GM12878 (cell line): ENCODE measurements at regions not wholly inside any gene's neighbourhood (a gene's known extent, or its start where the extent isn't known, plus 50 kb on each side); places are given as distances from the start of the nearest gene placed in this dataset.

ENCODE experiments used
- ATAC-seq: fragments of 200-7000 bp; cut with Tn5 transposase; 3 replicates; pipeline ENCODE4 v1.9.1; 2020; ENCODE audit warnings: mild to moderate bottlenecking, moderate library complexity
- BruUV-seq: library from RNA; stranded (reverse); fragments of 400-500 nt; replicated peaks from 2 replicates; lab custom pipeline; 2021; lab: Mats Ljungman, UMichigan
- CTCF ChIA-PET: fragments of 300-600 bp; sonication (Branson Sonifier 250); formaldehyde crosslinking; extraction: SDS; loops from one replicate; lab custom pipeline; 2021; ENCODE audit warnings: inconsistent platforms; lab: Yijun Ruan, JAX
- POLR2A ChIA-PET: fragments of 350-600 bp; formaldehyde crosslinking; extraction: SDS; loops from one replicate; lab custom pipeline; 2021; ENCODE audit warnings: inconsistent platforms; lab: Charles Lee
- RAD21 ChIA-PET: fragments of 300-600 bp; sonication (Branson Sonifier 250); formaldehyde crosslinking; loops from one replicate; lab custom pipeline; 2023; ENCODE audit warnings: antibody characterized with exemption; ENCODE audit not compliant: unreplicated experiment; lab: Charles Lee
- SMC1A ChIA-PET: fragments of 300-600 bp; sonication (Branson Sonifier 250); formaldehyde crosslinking; loops from one replicate; lab custom pipeline; 2023; ENCODE audit not compliant: unreplicated experiment, uncharacterized antibody; lab: Charles Lee
- DNase-seq: peaks from one replicate; pipeline ENCODE4 v3.0.0-alpha.2; 2011; ENCODE audit warnings: low read depth, low spot score
- FAIRE-seq: peaks from 3 replicates; lab custom pipeline; 2011; peaks lifted over from hg19 to GRCh38; lab: Jason Lieb, UNC
- H2AFZ ChIP-seq: 2 replicates; pipeline ENCODE4 v1.6.0; 2011; ENCODE audit warnings: low read depth, low read length, control low read depth; ENCODE audit not compliant: control insufficient read depth
- H3K27ac ChIP-seq: 2 replicates; pipeline ENCODE4 v1.5.1; 2011; ENCODE audit warnings: control low read depth; ENCODE audit not compliant: control insufficient read depth, insufficient read depth
- H3K27me3 ChIP-seq, 2 experiments: replicated peaks in 1 of 2; 2 replicates each; pipeline versions ENCODE4 v1.6.0 to v1.6.1; 2011; ENCODE audit warnings: low read length in 1 of 2; ENCODE audit not compliant: control insufficient read depth in 2 of 2, insufficient read depth in 2 of 2
- H3K36me3 ChIP-seq, 2 experiments: 2 replicates each; pipeline ENCODE4 v1.5.1; 2011; ENCODE audit warnings: low read length in 1 of 2; ENCODE audit not compliant: control insufficient read depth in 2 of 2, insufficient read depth in 2 of 2
- H3K4me1 ChIP-seq: 2 replicates; pipeline ENCODE4 v1.6.1; 2011; ENCODE audit warnings: mild to moderate bottlenecking, low read length, moderate library complexity, mixed read lengths; ENCODE audit not compliant: control insufficient read depth, insufficient read depth
- H3K4me2 ChIP-seq: 2 replicates; pipeline ENCODE4 v1.6.0; 2011; ENCODE audit warnings: control low read depth; ENCODE audit not compliant: control insufficient read depth, insufficient read depth
- H3K4me3 ChIP-seq: fragments of 200-600 bp; sonication (generic); 2 replicates; pipeline ENCODE4 v1.5.1; 2016
- H3K79me2 ChIP-seq: 2 replicates; pipeline ENCODE4 v1.6.0; 2011; ENCODE audit warnings: low read length; ENCODE audit not compliant: control insufficient read depth, insufficient read depth
- H3K9ac ChIP-seq: 2 replicates; pipeline ENCODE4 v1.8.0; 2011; ENCODE audit warnings: low read length, control low read depth, mixed read lengths; ENCODE audit not compliant: control insufficient read depth, insufficient read depth
- H3K9me3 ChIP-seq: replicated peaks from 3 replicates; pipeline ENCODE4 v1.5.1; 2011; ENCODE audit warnings: mild to moderate bottlenecking, low read length; ENCODE audit not compliant: control insufficient read depth, insufficient read depth
- H4K20me1 ChIP-seq: 2 replicates; pipeline ENCODE4 v1.6.0; 2011; ENCODE audit not compliant: control insufficient read depth, insufficient read depth
- ASH2L ChIP-seq: fragments of 300-600, 200-600 bp; sonication (generic); IDR thresholded peaks from 2 replicates; pipeline ENCODE4 v1.6.1; 2017; ENCODE audit warnings: low read depth, mild to moderate bottlenecking, borderline replicate concordance
- ATF7 ChIP-seq: fragments of 450-650 bp; IDR thresholded peaks from 2 replicates; pipeline ENCODE4 v1.6.1; 2016; ENCODE audit warnings: low read depth, mild to moderate bottlenecking
- BHLHE40 ChIP-seq, 2 experiments: fragments of 450-650 bp in 1 of 2; IDR thresholded peaks; 2 replicates each; pipeline ENCODE4 v1.6.1; 2011 to 2017; ENCODE audit warnings: low read depth in 2 of 2, borderline replicate concordance in 1 of 2, improper control_type of control experiment in 1 of 2, low read length in 1 of 2, mild to moderate bottlenecking in 1 of 2
- CBFB ChIP-seq: IDR thresholded peaks from 2 replicates; pipeline ENCODE4 v1.6.1; 2016; ENCODE audit warnings: antibody characterized with exemption, low read depth
- ETV6 ChIP-seq, 2 experiments: fragments of 450-650 bp in 1 of 2; IDR thresholded peaks in 1 of 2; conservative IDR thresholded peaks in 1 of 2; 2 replicates each; pipeline ENCODE4 v1.6.1; 2014; ENCODE audit warnings: antibody characterized with exemption in 1 of 2, borderline replicate concordance in 1 of 2, low read depth in 1 of 2, mild to moderate bottlenecking in 1 of 2, moderate library complexity in 1 of 2
- GATAD2B ChIP-seq: fragments of 450-650 bp; conservative IDR thresholded peaks from 2 replicates; pipeline ENCODE4 v1.6.1; 2017; ENCODE audit warnings: low read depth, mild to moderate bottlenecking, moderate library complexity
- IRF5 ChIP-seq: fragments of 450-650 bp; IDR thresholded peaks from 2 replicates; pipeline ENCODE4 v1.6.1; 2017; ENCODE audit warnings: borderline replicate concordance
- KDM1A ChIP-seq: fragments of 200-600 bp; sonication (generic); IDR thresholded peaks from 2 replicates; pipeline ENCODE4 v1.6.1; 2016; ENCODE audit warnings: borderline replicate concordance
- PAX5 ChIP-seq: IDR thresholded peaks from 2 replicates; pipeline ENCODE4 v1.6.1; 2011; ENCODE audit warnings: low read depth, low read length, borderline replicate concordance
- PAX8 ChIP-seq: fragments of 450-650 bp; IDR thresholded peaks from 2 replicates; pipeline ENCODE4 v1.6.1; 2017; ENCODE audit warnings: mild to moderate bottlenecking, moderate library complexity
- PBX3 ChIP-seq: IDR thresholded peaks from 2 replicates; pipeline ENCODE4 v1.6.1; 2011; ENCODE audit warnings: mild to moderate bottlenecking, low read depth, low read length, moderate library complexity; ENCODE audit not compliant: insufficient replicate concordance
- POLR2AphosphoS2 ChIP-seq: IDR thresholded peaks from 2 replicates; pipeline ENCODE4 v1.6.1; 2011; ENCODE audit warnings: low read depth, mild to moderate bottlenecking, low read length, improper control_type of control experiment, moderate library complexity
- RAD21 ChIP-seq: IDR thresholded peaks from 2 replicates; pipeline ENCODE4 v1.6.1; 2011; ENCODE audit warnings: mild to moderate bottlenecking, low read depth, low read length, moderate library complexity; ENCODE audit not compliant: insufficient read depth
- RAD51 ChIP-seq: fragments of 450-650 bp; IDR thresholded peaks from 2 replicates; pipeline ENCODE4 v1.6.1; 2016; ENCODE audit warnings: moderate library complexity, mild to moderate bottlenecking, inconsistent platforms
- RUNX3 ChIP-seq: IDR thresholded peaks from 2 replicates; pipeline ENCODE4 v1.6.1; 2012; ENCODE audit warnings: low read length, inconsistent platforms
- SP1 ChIP-seq: IDR thresholded peaks from one replicate; pipeline ENCODE4 v1.6.1; 2011; ENCODE audit warnings: low read depth, low read length
- SREBF2 ChIP-seq: IDR thresholded peaks from 2 replicates; pipeline ENCODE4 v1.6.1; 2012; ENCODE audit warnings: mild to moderate bottlenecking, low read length
- STAT1 ChIP-seq: fragments of 450-650 bp; conservative IDR thresholded peaks from 2 replicates; pipeline ENCODE4 v1.6.1; 2014; ENCODE audit warnings: antibody characterized with exemption, mild to moderate bottlenecking
- TAF1 ChIP-seq: IDR thresholded peaks from 2 replicates; pipeline ENCODE4 v1.6.1; 2011; ENCODE audit warnings: mild to moderate bottlenecking, low read depth, low read length, borderline replicate concordance
- ZNF217 ChIP-seq: fragments of 450-650 bp; IDR thresholded peaks from 2 replicates; pipeline ENCODE4 v1.6.1; 2017; ENCODE audit warnings: antibody characterized with exemption, mild to moderate bottlenecking
- WGBS: methylation state at CpG from one replicate; pipeline ENCODE4 v1.1.6; 2016; ENCODE audit warnings: low lambda C conversion rate; ENCODE audit not compliant: insufficient replicate concordance, insufficient coverage; ENCODE audit errors: missing lambda C conversion rate; 5-methylcytosine and 5-hydroxymethylcytosine counted together
- in situ Hi-C: fragments of 300-500 bp; cut with MboI; formaldehyde crosslinking; loops from 9 replicates; pipeline ENCODE4 v1.14.3; 2018; ENCODE audit warnings: mixed read lengths
- intact Hi-C: fragments of 100-400 bp; cut with micrococcal nuclease; formaldehyde crosslinking; loops from one replicate; pipeline ENCODE4 v1.14.2; 2022; ENCODE audit not compliant: unreplicated experiment

- Histone ChIP-seq H3K9ac (no peak overlapping the region), H3K9me3 (no peaks in the 10 kb centered on the region), H3K27ac (no peak overlapping the region), H2AFZ (no peak overlapping the region), H3K4me3 (no peak overlapping the region), H3K36me3 (no peaks in the 10 kb centered on the region), H4K20me1 (no peaks in the 10 kb centered on the region), H3K27me3 (no peaks in the 10 kb centered on the region), H3K4me2 (no peak overlapping the region), H3K4me1 (no peaks in the 10 kb centered on the region), H3K79me2 (no peaks in the 10 kb centered on the region)
- RAD21 ChIA-PET = no interaction called here
- ATAC-seq (no peak), DNase-seq (no peak), FAIRE-seq (no peak)
- TF ChIP-seq PAX5 (no peak), SREBF2 (no peak), PBX3 (no peak), STAT1 (no peak), PAX8 (no peak), RUNX3 (no peak), ETV6 (conservative IDR thresholded peaks at IDR 0.05 in 1 of 2, IDR thresholded peaks at IDR 0.05 in 1 of 2; ENCODE audit: borderline replicate concordance in 1 of 2, low read depth in 1 of 2) (no peak), IRF5 (no peak), RAD21 (no peak), TAF1 (no peak), GATAD2B (no peak), ATF7 (no peak), POLR2AphosphoS2 (no peak), SP1 (no peak), ZNF217 (no peak), ASH2L (no peak), KDM1A (no peak), CBFB (no peak), BHLHE40 (IDR thresholded peaks at IDR 0.05; ENCODE audit: borderline replicate concordance in 1 of 2, low read depth in 2 of 2, low read length in 1 of 2) (no peak), RAD51 (no peak)
- no TSS peak for BruUV-seq
- POLR2A ChIA-PET = no interaction called here
- intact Hi-C loops = no loop called here
- CTCF ChIA-PET = no interaction called here
- in situ Hi-C loops = no loop called here
- SMC1A ChIA-PET = no interaction called here
- 0% methylated on average over 3 of the region's 3 CpGs for WGBS
Measured at GRCh38 chr6:113031591-113032238, 684.6 kb downstream of the RFPL4B start.
